Right forelimb (tissue), 1 donor: ENCODE measurements at regions not wholly inside any gene's neighbourhood (a gene's known extent, or its start where the extent isn't known, plus 50 kb on each side); places are given as distances from the start of the nearest gene placed in this dataset.
"Not testable (repeated sequence)": the region's sequence is repeated elsewhere in the genome, so short reads cannot be mapped to it uniquely, and the experiment has no call there.

Experiments used
- DNase-seq: peaks from one replicate; pipeline ENCODE4 v3.0.0-alpha.2; 2018

GRCh38 chr17:52504081-52504480 is 345.6 kb upstream of the CA10 start:
- no peak for DNase-seq

GRCh38 chr17:52495646-52496045 is 337.1 kb upstream of the CA10 start:
- no peak for DNase-seq

- DNase-seq = no peak
Observed at GRCh38 chr17:52482271-52482670, 323.8 kb upstream of the CA10 start.

- DNase-seq = no peak
Observed at GRCh38 chr17:52477824-52478699, 319.5 kb upstream of the CA10 start.

- DNase-seq = no peak
Observed at GRCh38 chr17:52476638-52477313, 318.3 kb upstream of the CA10 start.

- no peak for DNase-seq
Observed at GRCh38 chr17:52470553-52470952, 312.0 kb upstream of the CA10 start.

- no peak for DNase-seq
Observed at GRCh38 chr17:52465407-52465806, 306.9 kb upstream of the CA10 start.

- no peak for DNase-seq
Observed at GRCh38 chr17:52451294-52451861, 292.9 kb upstream of the CA10 start.

GRCh38 chr17:52442350-52442749 is 283.8 kb upstream of the CA10 start:
- no peak for DNase-seq

- no peak for DNase-seq
Observed at GRCh38 chr17:52420555-52421078, 262.1 kb upstream of the CA10 start.

- no peak for DNase-seq
Observed at GRCh38 chr17:52419229-52419641, 260.7 kb upstream of the CA10 start.

- DNase-seq = no peak
Observed at GRCh38 chr17:52410781-52411180, 252.3 kb upstream of the CA10 start.

GRCh38 chr17:52409222-52409621 is 250.7 kb upstream of the CA10 start:
- not testable (repeated sequence) for DNase-seq

- no peak for DNase-seq
Observed at GRCh38 chr17:52395308-52395707, 236.8 kb upstream of the CA10 start.

GRCh38 chr17:52390422-52390821 is 231.9 kb upstream of the CA10 start:
- DNase-seq = no peak

GRCh38 chr17:52389632-52390031 is 231.1 kb upstream of the CA10 start:
- no peak for DNase-seq

GRCh38 chr17:52388941-52389340 is 230.4 kb upstream of the CA10 start:
- no peak for DNase-seq

- DNase-seq = no peak
Observed at GRCh38 chr17:52384695-52385094, 226.2 kb upstream of the CA10 start.

- no peak for DNase-seq
Observed at GRCh38 chr17:52383493-52384100, 225.1 kb upstream of the CA10 start.

- DNase-seq = no peak
Observed at GRCh38 chr17:52378860-52379259, 220.3 kb upstream of the CA10 start.

GRCh38 chr17:52376137-52376536 is 217.6 kb upstream of the CA10 start:
- no peak for DNase-seq

- no peak for DNase-seq
Observed at GRCh38 chr17:52368886-52369285, 210.4 kb upstream of the CA10 start.

GRCh38 chr17:52357854-52358253 is 199.3 kb upstream of the CA10 start:
- no peak for DNase-seq
